HepG2 (cell line): ENCODE measurements at regions not wholly inside any gene's neighbourhood (a gene's known extent, or its start where the extent isn't known, plus 50 kb on each side); places are given as distances from the start of the nearest gene placed in this dataset.

ENCODE experiments used
- ATAC-seq: fragments of 200-7000 bp; cut with Tn5 transposase; 3 replicates; pipeline ENCODE4 v1.9.1; 2020; ENCODE audit warnings: mild to moderate bottlenecking, moderate library complexity
- BruUV-seq: library from RNA; stranded (reverse); fragments of 400-500 nt; replicated peaks from 2 replicates; lab custom pipeline; 2021; lab: Mats Ljungman, UMichigan
- CTCF ChIA-PET: fragments of 300-600 bp; formaldehyde crosslinking; extraction: SDS; loops from one replicate; lab custom pipeline; 2021; ENCODE audit warnings: low total read pairs, inconsistent platforms, low intra/inter-chr PET ratio; lab: Yijun Ruan, JAX
- POLR2A ChIA-PET: fragments of 350-600 bp; sonication (Branson Sonifier 250); formaldehyde crosslinking; loops from one replicate; lab custom pipeline; 2020; ENCODE audit warnings: antibody characterized with exemption, inconsistent platforms; lab: Yijun Ruan, JAX
- DNase-seq: peaks from one replicate; pipeline ENCODE4 v3.0.0-alpha.2; 2015; ENCODE audit warnings: low spot score
- FAIRE-seq: peaks from 3 replicates; lab custom pipeline; 2011; peaks lifted over from hg19 to GRCh38; lab: Jason Lieb, UNC
- H2AFZ ChIP-seq: one replicate; pipeline ENCODE4 v1.6.1; 2011; ENCODE audit warnings: low read length, inconsistent platforms
- H3K27ac ChIP-seq: fragments of 300-600 bp; 3 replicates; pipeline ENCODE4 v1.8.0; 2011; ENCODE audit warnings: mixed run types, mild to moderate bottlenecking, mixed read lengths, low read length, inconsistent platforms; ENCODE audit not compliant: insufficient read depth; ENCODE audit errors: extremely low read length
- H3K27me3 ChIP-seq, 2 experiments: fragments of 200-600 bp in 1 of 2; 2 replicates in 1 of 2; 3 replicates in 1 of 2; pipeline versions ENCODE4 v1.6.0 to v1.8.0; 2011; ENCODE audit warnings: low read length in 2 of 2, mild to moderate bottlenecking in 2 of 2, moderate library complexity in 2 of 2, inconsistent platforms in 1 of 2; ENCODE audit not compliant: insufficient read depth in 2 of 2, control insufficient read depth in 1 of 2
- H3K36me3 ChIP-seq, 2 experiments: fragments of 200-600 bp in 1 of 2; replicated peaks in 1 of 2; 2 replicates in 1 of 2; 3 replicates in 1 of 2; pipeline versions ENCODE4 v1.5.1 to v1.8.0; 2011; ENCODE audit warnings: low read length in 2 of 2, inconsistent platforms in 1 of 2; ENCODE audit not compliant: insufficient read depth in 2 of 2, control insufficient read depth in 1 of 2
- H3K4me1 ChIP-seq: 2 replicates; pipeline ENCODE4 v1.5.1; 2012; ENCODE audit warnings: low read length, inconsistent platforms; ENCODE audit not compliant: insufficient read depth
- H3K4me2 ChIP-seq: 2 replicates; pipeline ENCODE4 v1.6.0; 2011; ENCODE audit warnings: low read depth, low read length, inconsistent platforms
- H3K4me3 ChIP-seq, 3 experiments: fragments of 200-600 bp in 1 of 3; sonication (generic), shearing (Covaris generic) in 1 of 3; replicated peaks in 1 of 3; 2 replicates each; pipeline ENCODE4 v1.5.1; 2011 to 2016; ENCODE audit warnings: low read length in 3 of 3, inconsistent platforms in 2 of 3, low read depth in 2 of 3, mild to moderate bottlenecking in 2 of 3, control low read depth in 1 of 3, mixed read lengths in 1 of 3; ENCODE audit not compliant: insufficient read depth in 1 of 3
- H3K79me2 ChIP-seq: one replicate; pipeline ENCODE4 v1.6.1; 2011; ENCODE audit warnings: low read length, inconsistent platforms; ENCODE audit not compliant: insufficient read depth
- H3K9ac ChIP-seq: 2 replicates; pipeline ENCODE4 v1.6.0; 2011; ENCODE audit warnings: mild to moderate bottlenecking, low read depth, low read length, inconsistent platforms; ENCODE audit not compliant: insufficient read depth
- H3K9me3 ChIP-seq: 2 replicates; pipeline ENCODE4 v1.5.1; 2012; ENCODE audit warnings: mild to moderate bottlenecking, low read length
- H4K20me1 ChIP-seq: 2 replicates; pipeline ENCODE4 v1.6.0; 2011; ENCODE audit warnings: inconsistent platforms, mild to moderate bottlenecking, low read length, moderate library complexity; ENCODE audit not compliant: insufficient read depth
- CHD2 ChIP-seq: IDR thresholded peaks from 2 replicates; pipeline ENCODE4 v1.6.1; 2011; ENCODE audit warnings: low read depth, low read length, improper control_type of control experiment
- ESRRA ChIP-seq: sonication (generic); formaldehyde crosslinking; IDR thresholded peaks from 2 replicates; pipeline ENCODE4 v1.5.1; 2020; ENCODE audit warnings: mild to moderate bottlenecking, low read depth, missing genetic modification reagents
- FOXO1 ChIP-seq: sonication (generic); formaldehyde crosslinking; IDR thresholded peaks from 2 replicates; pipeline ENCODE4 v1.4.0; 2020; ENCODE audit warnings: missing genetic modification reagents
- HOXA7 ChIP-seq: sonication (generic); formaldehyde crosslinking; IDR thresholded peaks from 2 replicates; pipeline ENCODE4 v1.8.1; 2022; ENCODE audit warnings: mild to moderate bottlenecking, missing genetic modification reagents, moderate library complexity
- RBM39 ChIP-seq: fragments of 200-400 bp; formaldehyde crosslinking; IDR thresholded peaks from one replicate; pipeline ENCODE4 v1.6.1; 2018; ENCODE audit warnings: antibody characterized with exemption, mild to moderate bottlenecking, low read depth, low read length; ENCODE audit not compliant: poor library complexity, severe bottlenecking
- REPIN1 ChIP-seq: sonication (generic); formaldehyde crosslinking; IDR thresholded peaks from 2 replicates; pipeline ENCODE4 v1.8.0; 2022; ENCODE audit warnings: missing genetic modification reagents, low read depth, mild to moderate bottlenecking, borderline replicate concordance
- SRY ChIP-seq: sonication (generic); formaldehyde crosslinking; IDR thresholded peaks from 2 replicates; pipeline ENCODE4 v1.8.0; 2022; ENCODE audit warnings: mild to moderate bottlenecking, missing genetic modification reagents
- TOPORS ChIP-seq: sonication (generic); formaldehyde crosslinking; IDR thresholded peaks from 2 replicates; pipeline ENCODE4 v1.8.0; 2023; ENCODE audit warnings: mild to moderate bottlenecking, missing genetic modification reagents
- ZIK1 ChIP-seq: sonication (generic); formaldehyde crosslinking; IDR thresholded peaks from 2 replicates; pipeline ENCODE4 v1.5.0; 2020; ENCODE audit warnings: mild to moderate bottlenecking, low read depth, missing genetic modification reagents, borderline replicate concordance
- ZNF552 ChIP-seq: sonication (generic); formaldehyde crosslinking; IDR thresholded peaks from 2 replicates; pipeline ENCODE4 v1.9.0; 2022; ENCODE audit warnings: missing genetic modification reagents, mild to moderate bottlenecking, borderline replicate concordance
- ZNF75D ChIP-seq: sonication (generic); formaldehyde crosslinking; IDR thresholded peaks from 2 replicates; pipeline ENCODE4 v1.8.1; 2023; ENCODE audit warnings: missing genetic modification reagents, mild to moderate bottlenecking, borderline replicate concordance
- WGBS: methylation state at CpG from one replicate; pipeline ENCODE4 v1.1.6; 2017; ENCODE audit warnings: low lambda C conversion rate; 5-methylcytosine and 5-hydroxymethylcytosine counted together
- in situ Hi-C: cut with HindIII; loops from 2 replicates; pipeline ENCODE4 v1.10.0; 2017; ENCODE audit warnings: low pct_unique_long_range_greater_than_20kb; ENCODE audit not compliant: extremely low pct_ligation_motif_present
- intact Hi-C: fragments of 100-400 bp; cut with micrococcal nuclease; formaldehyde crosslinking; loops from one replicate; pipeline ENCODE4 v1.10.0; 2022; ENCODE audit not compliant: unreplicated experiment
- TF ChIP-seq, protein P1 (sequence below): sonication (generic); formaldehyde crosslinking; IDR thresholded peaks from 2 replicates; pipeline ENCODE4 v1.4.0; 2020; ENCODE audit warnings: mild to moderate bottlenecking, missing genetic modification reagents, borderline replicate concordance
- TF ChIP-seq, protein P2 (sequence below): IDR thresholded peaks from 2 replicates; pipeline ENCODE4 v1.6.1; 2016; ENCODE audit warnings: control low read depth
- TF ChIP-seq, protein P3 (sequence below): sonication (generic); formaldehyde crosslinking; IDR thresholded peaks from 2 replicates; pipeline ENCODE4 v1.4.0; 2020; ENCODE audit warnings: missing genetic modification reagents
- TF ChIP-seq, protein P4 (sequence below): sonication (generic); formaldehyde crosslinking; IDR thresholded peaks from 2 replicates; pipeline ENCODE4 v1.8.1; 2022; ENCODE audit warnings: mild to moderate bottlenecking, missing genetic modification reagents

DNA sequence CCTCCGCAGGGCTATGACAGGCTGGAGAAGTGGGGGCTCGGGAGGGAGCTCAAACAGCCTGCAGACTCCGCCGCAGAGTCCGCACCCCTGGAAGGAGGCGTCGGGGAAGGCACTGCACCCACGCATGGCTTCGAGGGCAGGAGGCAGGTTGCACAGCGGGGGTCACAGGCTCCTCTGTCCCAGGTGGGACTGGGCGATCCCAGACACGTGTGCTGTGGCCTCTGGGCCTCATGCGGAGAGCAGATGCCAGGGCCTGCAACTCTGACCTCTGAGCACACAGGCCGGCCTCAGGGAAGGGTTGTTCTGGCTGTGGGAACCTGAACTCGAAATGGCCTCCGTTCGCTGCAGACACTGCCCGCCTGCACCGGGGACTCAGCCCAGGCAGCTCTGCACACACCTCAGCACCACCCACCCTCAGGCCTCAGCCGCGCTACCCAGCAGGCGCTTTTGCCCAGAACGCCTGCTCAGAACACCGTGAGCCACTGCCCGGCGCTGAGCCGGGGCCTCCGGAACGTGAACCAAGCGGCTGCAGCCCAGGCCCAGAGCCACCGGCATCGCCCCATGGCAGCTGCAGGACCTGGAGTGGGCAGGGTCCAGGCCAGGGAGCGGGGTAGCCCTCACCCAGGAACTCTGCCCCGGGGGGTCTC is 71.8 kb upstream of the ADGRA1 start (continued):
- TF ChIP-seq REPIN1 (no peak), ZNF552 (CRISPR knock-in tag) (no peak), CHD2 (no peak), ZNF75D (no peak)
- TF ChIP-seq, protein P1, sequence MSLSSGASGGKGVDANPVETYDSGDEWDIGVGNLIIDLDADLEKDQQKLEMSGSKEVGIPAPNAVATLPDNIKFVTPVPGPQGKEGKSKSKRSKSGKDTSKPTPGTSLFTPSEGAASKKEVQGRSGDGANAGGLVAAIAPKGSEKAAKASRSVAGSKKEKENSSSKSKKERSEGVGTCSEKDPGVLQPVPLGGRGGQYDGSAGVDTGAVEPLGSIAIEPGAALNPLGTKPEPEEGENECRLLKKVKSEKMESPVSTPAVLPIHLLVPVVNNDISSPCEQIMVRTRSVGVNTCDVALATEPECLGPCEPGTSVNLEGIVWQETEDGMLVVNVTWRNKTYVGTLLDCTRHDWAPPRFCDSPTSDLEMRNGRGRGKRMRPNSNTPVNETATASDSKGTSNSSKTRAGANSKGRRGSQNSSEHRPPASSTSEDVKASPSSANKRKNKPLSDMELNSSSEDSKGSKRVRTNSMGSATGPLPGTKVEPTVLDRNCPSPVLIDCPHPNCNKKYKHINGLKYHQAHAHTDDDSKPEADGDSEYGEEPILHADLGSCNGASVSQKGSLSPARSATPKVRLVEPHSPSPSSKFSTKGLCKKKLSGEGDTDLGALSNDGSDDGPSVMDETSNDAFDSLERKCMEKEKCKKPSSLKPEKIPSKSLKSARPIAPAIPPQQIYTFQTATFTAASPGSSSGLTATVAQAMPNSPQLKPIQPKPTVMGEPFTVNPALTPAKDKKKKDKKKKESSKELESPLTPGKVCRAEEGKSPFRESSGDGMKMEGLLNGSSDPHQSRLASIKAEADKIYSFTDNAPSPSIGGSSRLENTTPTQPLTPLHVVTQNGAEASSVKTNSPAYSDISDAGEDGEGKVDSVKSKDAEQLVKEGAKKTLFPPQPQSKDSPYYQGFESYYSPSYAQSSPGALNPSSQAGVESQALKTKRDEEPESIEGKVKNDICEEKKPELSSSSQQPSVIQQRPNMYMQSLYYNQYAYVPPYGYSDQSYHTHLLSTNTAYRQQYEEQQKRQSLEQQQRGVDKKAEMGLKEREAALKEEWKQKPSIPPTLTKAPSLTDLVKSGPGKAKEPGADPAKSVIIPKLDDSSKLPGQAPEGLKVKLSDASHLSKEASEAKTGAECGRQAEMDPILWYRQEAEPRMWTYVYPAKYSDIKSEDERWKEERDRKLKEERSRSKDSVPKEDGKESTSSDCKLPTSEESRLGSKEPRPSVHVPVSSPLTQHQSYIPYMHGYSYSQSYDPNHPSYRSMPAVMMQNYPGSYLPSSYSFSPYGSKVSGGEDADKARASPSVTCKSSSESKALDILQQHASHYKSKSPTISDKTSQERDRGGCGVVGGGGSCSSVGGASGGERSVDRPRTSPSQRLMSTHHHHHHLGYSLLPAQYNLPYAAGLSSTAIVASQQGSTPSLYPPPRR (CRISPR knock-in tag), result no peak
- TF ChIP-seq, protein P2, sequence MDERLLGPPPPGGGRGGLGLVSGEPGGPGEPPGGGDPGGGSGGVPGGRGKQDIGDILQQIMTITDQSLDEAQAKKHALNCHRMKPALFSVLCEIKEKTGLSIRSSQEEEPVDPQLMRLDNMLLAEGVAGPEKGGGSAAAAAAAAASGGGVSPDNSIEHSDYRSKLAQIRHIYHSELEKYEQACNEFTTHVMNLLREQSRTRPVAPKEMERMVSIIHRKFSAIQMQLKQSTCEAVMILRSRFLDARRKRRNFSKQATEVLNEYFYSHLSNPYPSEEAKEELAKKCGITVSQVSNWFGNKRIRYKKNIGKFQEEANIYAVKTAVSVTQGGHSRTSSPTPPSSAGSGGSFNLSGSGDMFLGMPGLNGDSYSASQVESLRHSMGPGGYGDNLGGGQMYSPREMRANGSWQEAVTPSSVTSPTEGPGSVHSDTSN (CRISPR knock-in tag), result no peak

DNA sequence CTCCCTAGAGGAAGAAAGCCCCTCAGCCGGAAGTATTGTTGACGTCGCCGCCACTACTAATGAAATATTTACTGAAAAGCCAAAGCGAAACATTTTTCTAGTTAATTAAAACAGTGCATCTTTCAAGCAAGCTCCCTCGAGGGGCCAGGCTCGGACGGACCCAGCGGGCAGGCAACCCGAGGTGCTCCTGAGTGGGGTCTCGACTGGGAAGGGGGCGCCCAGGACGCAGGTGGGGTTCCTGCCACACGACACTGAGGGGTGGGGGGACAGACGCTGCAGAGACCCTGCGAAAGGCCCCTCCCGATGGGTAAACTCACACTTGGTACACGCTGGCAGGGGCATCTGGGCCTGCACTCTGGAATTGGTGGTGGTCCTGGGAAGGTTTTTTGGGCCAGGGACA is 72.4 kb upstream of the ADGRA1 start:
- Histone ChIP-seq H3K9me3 (no peaks in the 10 kb centered on the region), H3K79me2 (no peaks in the 10 kb centered on the region), H4K20me1 (no peaks in the 10 kb centered on the region), H3K27ac (no peak overlapping the region), H3K36me3 (no peaks in the 10 kb centered on the region), H3K4me1 (no peaks in the 10 kb centered on the region), H3K4me2 (no peak overlapping the region), H3K27me3 (peaks cover 3 to 23% of the 10 kb centered on the region in 2 experiments; a peak in 4 of 5 replicates), H3K9ac (no peak overlapping the region), H2AFZ (no peak overlapping the region), H3K4me3 (no peak overlapping the region)
- FAIRE-seq (no peak), ATAC-seq (no peak), DNase-seq (no peak)
- 38% methylated on average over 15 of the region's 18 CpGs for WGBS
- in situ Hi-C loops, result no loop called here
- intact Hi-C loops, result no loop called here
- ChIA-PET POLR2A (no interaction called here), CTCF (no interaction called here)
- BruUV-seq, result no TSS peak
- TF ChIP-seq RBM39 (no peak), TOPORS (CRISPR knock-in tag) (no peak), HOXA7 (CRISPR knock-in tag) (no peak), ZIK1 (no peak), SRY (CRISPR knock-in tag) (no peak), FOXO1 (CRISPR knock-in tag) (no peak), ESRRA (CRISPR knock-in tag) (no peak)
- TF ChIP-seq, protein P3, sequence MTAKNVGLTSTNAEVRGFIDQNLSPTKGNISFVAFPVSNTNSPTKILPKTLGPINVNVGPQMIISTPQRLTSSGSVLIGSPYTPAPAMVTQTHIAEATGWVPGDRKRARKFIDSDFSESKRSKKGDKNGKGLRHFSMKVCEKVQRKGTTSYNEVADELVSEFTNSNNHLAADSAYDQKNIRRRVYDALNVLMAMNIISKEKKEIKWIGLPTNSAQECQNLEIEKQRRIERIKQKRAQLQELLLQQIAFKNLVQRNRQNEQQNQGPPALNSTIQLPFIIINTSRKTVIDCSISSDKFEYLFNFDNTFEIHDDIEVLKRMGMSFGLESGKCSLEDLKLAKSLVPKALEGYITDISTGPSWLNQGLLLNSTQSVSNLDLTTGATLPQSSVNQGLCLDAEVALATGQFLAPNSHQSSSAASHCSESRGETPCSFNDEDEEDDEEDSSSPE (CRISPR knock-in tag), result no peak
- TF ChIP-seq, protein P4, sequence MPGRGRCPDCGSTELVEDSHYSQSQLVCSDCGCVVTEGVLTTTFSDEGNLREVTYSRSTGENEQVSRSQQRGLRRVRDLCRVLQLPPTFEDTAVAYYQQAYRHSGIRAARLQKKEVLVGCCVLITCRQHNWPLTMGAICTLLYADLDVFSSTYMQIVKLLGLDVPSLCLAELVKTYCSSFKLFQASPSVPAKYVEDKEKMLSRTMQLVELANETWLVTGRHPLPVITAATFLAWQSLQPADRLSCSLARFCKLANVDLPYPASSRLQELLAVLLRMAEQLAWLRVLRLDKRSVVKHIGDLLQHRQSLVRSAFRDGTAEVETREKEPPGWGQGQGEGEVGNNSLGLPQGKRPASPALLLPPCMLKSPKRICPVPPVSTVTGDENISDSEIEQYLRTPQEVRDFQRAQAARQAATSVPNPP (CRISPR knock-in tag), result no peak
